Osteocyte (in vitro differentiated cells): ENCODE measurements at regions not wholly inside any gene's neighbourhood (a gene's known extent, or its start where the extent isn't known, plus 50 kb on each side); places are given as distances from the start of the nearest gene placed in this dataset.
"Not testable (repeated sequence)": the region's sequence is repeated elsewhere in the genome, so short reads cannot be mapped to it uniquely, and the experiment has no call there.

Experiments
- DNase-seq: peaks from one replicate; pipeline ENCODE4 v3.0.0; 2021; ENCODE audit warnings: mixed read lengths; ENCODE audit not compliant: unreplicated experiment; ENCODE audit errors: extremely low spot score
- H3K27ac Mint-ChIP-seq: one replicate; pipeline ENCODE4 v1.8.0; 2021; ENCODE audit warnings: mild to moderate bottlenecking, mixed read lengths; ENCODE audit not compliant: unreplicated experiment
- H3K27me3 Mint-ChIP-seq: one replicate; pipeline ENCODE4 v1.8.0; 2021; ENCODE audit warnings: mixed read lengths; ENCODE audit not compliant: unreplicated experiment
- H3K36me3 Mint-ChIP-seq: one replicate; pipeline ENCODE4 v1.8.0; 2021; ENCODE audit warnings: mixed read lengths; ENCODE audit not compliant: unreplicated experiment
- H3K4me1 Mint-ChIP-seq: one replicate; pipeline ENCODE4 v1.8.0; 2021; ENCODE audit warnings: mixed read lengths; ENCODE audit not compliant: unreplicated experiment
- H3K4me3 Mint-ChIP-seq: one replicate; pipeline ENCODE4 v1.8.0; 2021; ENCODE audit warnings: mild to moderate bottlenecking, moderate library complexity, mixed read lengths; ENCODE audit not compliant: unreplicated experiment
- H3K9me3 Mint-ChIP-seq: one replicate; pipeline ENCODE4 v1.8.0; 2021; ENCODE audit warnings: mixed read lengths; ENCODE audit not compliant: unreplicated experiment
- TF ChIP-seq, protein P1 (sequence below): fragments of 200-600 bp; sonication (generic); IDR thresholded peaks from 2 replicates; pipeline ENCODE4 v1.5.0; 2021; ENCODE audit warnings: antibody characterized with exemption, mild to moderate bottlenecking, moderate library complexity

- no peaks in the 10 kb centered on the region for H3K4me1 Mint-ChIP-seq
- no peaks in the 10 kb centered on the region for H3K9me3 Mint-ChIP-seq
- no peaks in the 10 kb centered on the region for H3K36me3 Mint-ChIP-seq
- no peak overlapping the region for H3K27ac Mint-ChIP-seq
- DNase-seq: no peak
- no peak overlapping the region for H3K4me3 Mint-ChIP-seq
- TF ChIP-seq, protein P1, sequence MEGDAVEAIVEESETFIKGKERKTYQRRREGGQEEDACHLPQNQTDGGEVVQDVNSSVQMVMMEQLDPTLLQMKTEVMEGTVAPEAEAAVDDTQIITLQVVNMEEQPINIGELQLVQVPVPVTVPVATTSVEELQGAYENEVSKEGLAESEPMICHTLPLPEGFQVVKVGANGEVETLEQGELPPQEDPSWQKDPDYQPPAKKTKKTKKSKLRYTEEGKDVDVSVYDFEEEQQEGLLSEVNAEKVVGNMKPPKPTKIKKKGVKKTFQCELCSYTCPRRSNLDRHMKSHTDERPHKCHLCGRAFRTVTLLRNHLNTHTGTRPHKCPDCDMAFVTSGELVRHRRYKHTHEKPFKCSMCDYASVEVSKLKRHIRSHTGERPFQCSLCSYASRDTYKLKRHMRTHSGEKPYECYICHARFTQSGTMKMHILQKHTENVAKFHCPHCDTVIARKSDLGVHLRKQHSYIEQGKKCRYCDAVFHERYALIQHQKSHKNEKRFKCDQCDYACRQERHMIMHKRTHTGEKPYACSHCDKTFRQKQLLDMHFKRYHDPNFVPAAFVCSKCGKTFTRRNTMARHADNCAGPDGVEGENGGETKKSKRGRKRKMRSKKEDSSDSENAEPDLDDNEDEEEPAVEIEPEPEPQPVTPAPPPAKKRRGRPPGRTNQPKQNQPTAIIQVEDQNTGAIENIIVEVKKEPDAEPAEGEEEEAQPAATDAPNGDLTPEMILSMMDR: no peak
- no peaks in the 10 kb centered on the region for H3K27me3 Mint-ChIP-seq
Measured at GRCh38 chr9:24007185-24007584, 181.1 kb upstream of the ELAVL2 start.

GRCh38 chr9:23991874-23992273, 165.8 kb upstream of the ELAVL2 start:
- H3K4me3 Mint-ChIP-seq, H3K36me3 Mint-ChIP-seq, H3K27me3 Mint-ChIP-seq, H3K4me1 Mint-ChIP-seq, H3K27ac Mint-ChIP-seq, DNase-seq: not testable (repeated sequence)
- peaks cover 11% of the 10 kb centered on the region for H3K9me3 Mint-ChIP-seq

GRCh38 chr9:23979491-23979890, 153.5 kb upstream of the ELAVL2 start:
- Mint-ChIP-seq H3K27ac (no peak overlapping the region), H3K27me3 (no peaks in the 10 kb centered on the region), H3K36me3 (no peaks in the 10 kb centered on the region), H3K4me1 (no peaks in the 10 kb centered on the region), H3K9me3 (peaks cover 13% of the 10 kb centered on the region), H3K4me3 (no peak overlapping the region)
- TF ChIP-seq, protein P1: no peak
- no peak for DNase-seq

GRCh38 chr9:23962101-23962500, 136.1 kb upstream of the ELAVL2 start:
- H3K27me3 Mint-ChIP-seq: no peaks in the 10 kb centered on the region
- TF ChIP-seq, protein P1: no peak
- no peaks in the 10 kb centered on the region for H3K36me3 Mint-ChIP-seq
- H3K4me3 Mint-ChIP-seq: no peak overlapping the region
- H3K9me3 Mint-ChIP-seq: peaks cover 52% of the 10 kb centered on the region
- no peaks in the 10 kb centered on the region for H3K4me1 Mint-ChIP-seq
- H3K27ac Mint-ChIP-seq: no peak overlapping the region
- DNase-seq: no peak

- Mint-ChIP-seq H3K27ac (no peak overlapping the region), H3K4me3 (no peak overlapping the region), H3K4me1 (no peaks in the 10 kb centered on the region), H3K36me3 (no peaks in the 10 kb centered on the region), H3K27me3 (no peaks in the 10 kb centered on the region), H3K9me3 (peaks cover 34% of the 10 kb centered on the region)
- TF ChIP-seq, protein P1: no peak
- no peak for DNase-seq
Measured at GRCh38 chr9:23945897-23946296, 119.9 kb upstream of the ELAVL2 start.

DNA sequence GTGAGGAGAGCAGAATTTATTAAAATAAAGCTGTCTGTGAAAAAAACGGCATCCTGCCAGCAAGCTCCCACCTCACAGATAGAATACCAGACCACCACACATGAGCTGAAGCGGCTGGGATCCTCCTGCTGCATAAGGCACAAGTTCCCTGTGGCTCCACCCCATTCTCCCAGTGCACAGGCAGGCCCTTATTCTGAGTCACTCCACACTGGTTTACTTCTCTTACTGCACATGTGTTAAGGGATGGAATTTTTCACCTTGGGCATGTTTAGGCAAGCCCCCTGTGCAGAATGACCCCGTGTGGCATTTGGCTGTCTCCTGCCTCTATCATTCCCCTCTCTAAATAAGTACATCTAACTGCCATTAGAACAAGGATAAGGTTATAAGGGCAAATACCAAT, 115.0 kb upstream of the ELAVL2 start:
- H3K9me3 Mint-ChIP-seq: peaks cover 27% of the 10 kb centered on the region
- H3K4me3 Mint-ChIP-seq: no peak overlapping the region
- H3K4me1 Mint-ChIP-seq: no peaks in the 10 kb centered on the region
- no peak overlapping the region for H3K27ac Mint-ChIP-seq
- TF ChIP-seq, protein P1: no peak
- H3K27me3 Mint-ChIP-seq: no peaks in the 10 kb centered on the region
- H3K36me3 Mint-ChIP-seq: no peaks in the 10 kb centered on the region
- no peak for DNase-seq
